GM23338 (cell line): ENCODE measurements at regions not wholly inside any gene's neighbourhood (a gene's known extent, or its start where the extent isn't known, plus 50 kb on each side); places are given as distances from the start of the nearest gene placed in this dataset.

Source experiments
- ATAC-seq: fragments of 200-7000 bp; cut with Tn5 transposase; 3 replicates; pipeline ENCODE4 v1.9.1; 2020
- DNase-seq: peaks from one replicate; pipeline ENCODE4 v3.0.0-alpha.2; 2015; ENCODE audit warnings: low spot score
- H2AFZ ChIP-seq: fragments of 200-600 bp; sonication (generic); 2 replicates; pipeline ENCODE4 v1.8.0; 2016; ENCODE audit warnings: antibody characterized with exemption, mild to moderate bottlenecking, moderate library complexity
- H3F3A ChIP-seq: fragments of 200-600 bp; sonication (generic); replicated peaks from 2 replicates; pipeline ENCODE4 v1.8.0; 2017; ENCODE audit warnings: antibody characterized with exemption, mixed run types, low read depth
- H3K27ac ChIP-seq: fragments of 200-600 bp; sonication (generic); 2 replicates; pipeline ENCODE4 v1.6.1; 2016; ENCODE audit warnings: low read depth
- H3K27me3 ChIP-seq: fragments of 200-600 bp; sonication (generic); 2 replicates; pipeline ENCODE4 v1.8.0; 2016; ENCODE audit warnings: mild to moderate bottlenecking, mixed run types, moderate library complexity; ENCODE audit not compliant: insufficient read depth
- H3K36me3 ChIP-seq: fragments of 200-600 bp; sonication (generic); 2 replicates; pipeline ENCODE4 v1.8.0; 2016; ENCODE audit warnings: mild to moderate bottlenecking; ENCODE audit not compliant: insufficient read depth
- H3K4me1 ChIP-seq: fragments of 200-600 bp; sonication (generic); 2 replicates; pipeline ENCODE4 v1.8.0; 2016; ENCODE audit warnings: mild to moderate bottlenecking, moderate library complexity; ENCODE audit not compliant: insufficient read depth
- H3K4me2 ChIP-seq: fragments of 200-600 bp; sonication (generic); 2 replicates; pipeline ENCODE4 v1.7.1; 2017; ENCODE audit warnings: mixed run types
- H3K4me3 ChIP-seq: fragments of 200-600 bp; sonication (generic); 2 replicates; pipeline ENCODE4 v1.6.1; 2016; ENCODE audit warnings: mixed run types
- H3K79me2 ChIP-seq: fragments of 200-600 bp; sonication (generic); replicated peaks from 2 replicates; pipeline ENCODE4 v1.8.0; 2017; ENCODE audit warnings: mild to moderate bottlenecking; ENCODE audit not compliant: insufficient read depth
- H3K9me2 ChIP-seq: fragments of 200-600 bp; sonication (generic); 2 replicates; pipeline ENCODE4 v1.8.0; 2017; ENCODE audit not compliant: insufficient read depth
- H4K20me1 ChIP-seq: fragments of 200-600 bp; sonication (generic); replicated peaks from 2 replicates; pipeline ENCODE4 v1.8.0; 2017; ENCODE audit warnings: mild to moderate bottlenecking; ENCODE audit not compliant: insufficient read depth
- H3K27ac Mint-ChIP-seq: 2 replicates; pipeline ENCODE4 v1.8.0; 2020; ENCODE audit warnings: inconsistent platforms, mild to moderate bottlenecking, moderate library complexity, mixed read lengths
- H3K27me3 Mint-ChIP-seq: 3 replicates; pipeline ENCODE4 v1.8.0; 2022; ENCODE audit warnings: low read depth, mild to moderate bottlenecking, moderate library complexity, mixed read lengths, inconsistent platforms; ENCODE audit not compliant: insufficient read depth, poor library complexity
- H3K36me3 Mint-ChIP-seq: 3 replicates; pipeline ENCODE4 v1.8.0; 2021; ENCODE audit warnings: low read depth, mild to moderate bottlenecking, inconsistent platforms, moderate library complexity, mixed read lengths
- H3K4me1 Mint-ChIP-seq: 3 replicates; pipeline ENCODE4 v1.8.0; 2020; ENCODE audit warnings: mild to moderate bottlenecking, inconsistent platforms, mixed read lengths
- H3K4me3 Mint-ChIP-seq: 3 replicates; pipeline ENCODE4 v1.8.0; 2021; ENCODE audit warnings: moderate library complexity, mild to moderate bottlenecking, inconsistent platforms, mixed read lengths
- H3K9me3 Mint-ChIP-seq: 3 replicates; pipeline ENCODE4 v1.8.0; 2020; ENCODE audit warnings: moderate library complexity, mild to moderate bottlenecking, inconsistent platforms, mixed read lengths
- CREB1 ChIP-seq: fragments of 250-450 bp; sonication (Bioruptor Pico); IDR thresholded peaks from 2 replicates; pipeline ENCODE4 v1.5.0; 2020; ENCODE audit warnings: low read depth, mild to moderate bottlenecking, moderate library complexity
- CTCF ChIP-seq, 2 experiments: fragments of 200-600 bp in 1 of 2; sonication (generic) in 1 of 2; conservative IDR thresholded peaks; 2 replicates each; pipeline versions ENCODE4 v1.5.1 to v1.6.1; 2016 to 2017; ENCODE audit warnings: antibody characterized with exemption in 2 of 2, low read depth in 2 of 2, mild to moderate bottlenecking in 2 of 2, moderate library complexity in 1 of 2
- ETS1 ChIP-seq: IDR thresholded peaks from 2 replicates; pipeline ENCODE4 v1.6.1; 2016; ENCODE audit warnings: antibody characterized with exemption
- EZH2phosphoT487 ChIP-seq: fragments of 200-600 bp; sonication (generic); IDR thresholded peaks from one replicate; pipeline ENCODE4 v1.8.1; 2018; ENCODE audit warnings: antibody characterized with exemption; ENCODE audit not compliant: unreplicated experiment
- POLR2AphosphoS5 ChIP-seq: IDR thresholded peaks from 2 replicates; pipeline ENCODE4 v1.6.1; 2016; ENCODE audit warnings: antibody characterized with exemption, low read depth
- STAT1 ChIP-seq: IDR thresholded peaks from one replicate; pipeline ENCODE4 v1.6.1; 2016; ENCODE audit warnings: antibody characterized with exemption; ENCODE audit not compliant: unreplicated experiment
- ZNF331 ChIP-seq: fragments of 250-450 bp; sonication (Bioruptor Pico); IDR thresholded peaks from 2 replicates; pipeline ENCODE4 v1.5.0; 2020; ENCODE audit warnings: low read depth, mild to moderate bottlenecking, moderate library complexity
- ZNF462 ChIP-seq: fragments of 250-450 bp; sonication (Bioruptor Pico); IDR thresholded peaks from 2 replicates; pipeline ENCODE4 v1.5.0; 2020; ENCODE audit warnings: mild to moderate bottlenecking, moderate library complexity

GRCh38 chr1:182133181-182133580 is 71.7 kb upstream of the ZNF648 start:
- Histone ChIP-seq H3F3A (no peaks in the 10 kb centered on the region), H3K9me2 (peaks cover 11% of the 10 kb centered on the region; the same call in 1 of the 2 replicates), H3K4me1 (peaks cover 18% of the 10 kb centered on the region), H2AFZ (no peak overlapping the region), H3K79me2 (no peaks in the 10 kb centered on the region), H4K20me1 (no peaks in the 10 kb centered on the region), H3K4me3 (no peak overlapping the region), H3K27ac (no peak overlapping the region), H3K4me2 (no peak overlapping the region), H3K27me3 (no peaks in the 10 kb centered on the region), H3K36me3 (0 out of 2 replicates have a peak, but pooled peaks cover 8% of the 10 kb centered on the region)
- TF ChIP-seq ZNF462 = no peak
- TF ChIP-seq EZH2phosphoT487 = no peak
- no peak for TF ChIP-seq POLR2AphosphoS5
- no peak for TF ChIP-seq CTCF (conservative IDR thresholded peaks at IDR 0.05; ENCODE audit: low read depth in 2 of 2)
- no peak for TF ChIP-seq CREB1 (CRISPR knock-in tag)
- TF ChIP-seq ZNF331 (CRISPR knock-in tag) = no peak
- TF ChIP-seq ETS1 = no peak
- TF ChIP-seq STAT1 = no peak
- Mint-ChIP-seq H3K4me3 (no peak overlapping the region), H3K27me3 (no peaks in the 10 kb centered on the region), H3K4me1 (peaks cover 28% of the 10 kb centered on the region), H3K36me3 (peaks cover 4% of the 10 kb centered on the region; the same call in 1 of the 3 replicates), H3K27ac (no peak overlapping the region), H3K9me3 (peaks cover 18% of the 10 kb centered on the region)
- DNase-seq = no peak
- no peak for ATAC-seq
